GM21717 (cell line): ENCODE measurements at regions not wholly inside any gene's neighbourhood (a gene's known extent, or its start where the extent isn't known, plus 50 kb on each side); places are given as distances from the start of the nearest gene placed in this dataset.

Source experiments
- ATAC-seq: cut with Tn5 transposase; IDR thresholded peaks from one replicate; pipeline ENCODE4 v1.9.1; 2021; ENCODE audit warnings: mild to moderate bottlenecking, moderate library complexity; ENCODE audit not compliant: unreplicated experiment

GRCh38 chr9:82565188-82565969 lies 497.6 kb downstream of the RASEF start:
- no peak for ATAC-seq

GRCh38 chr9:82567953-82568352 lies 495.0 kb downstream of the RASEF start:
- ATAC-seq: no peak

- no peak for ATAC-seq
Observed at GRCh38 chr9:82570226-82570625, 492.7 kb downstream of the RASEF start.

GRCh38 chr9:82571540-82571939 lies 491.4 kb downstream of the RASEF start:
- no peak for ATAC-seq

GRCh38 chr9:82572146-82572545 lies 490.8 kb downstream of the RASEF start:
- no peak for ATAC-seq

- ATAC-seq: no peak
Observed at GRCh38 chr9:82574911-82575310, 488.0 kb downstream of the RASEF start.

GRCh38 chr9:82580921-82581320 lies 482.0 kb downstream of the RASEF start:
- ATAC-seq: no peak

GRCh38 chr9:82581516-82581915 lies 481.4 kb downstream of the RASEF start:
- no peak for ATAC-seq

GRCh38 chr9:82581935-82582334 lies 481.0 kb downstream of the RASEF start:
- no peak for ATAC-seq

- ATAC-seq: no peak
Observed at GRCh38 chr9:82582693-82583092, 480.2 kb downstream of the RASEF start.

- no peak for ATAC-seq
Observed at GRCh38 chr9:82583524-82583923, 479.4 kb downstream of the RASEF start.

- ATAC-seq: no peak
Observed at GRCh38 chr9:82584349-82584863, 478.5 kb downstream of the RASEF start.

- ATAC-seq: no peak
Observed at GRCh38 chr9:82586918-82587356, 476.0 kb downstream of the RASEF start.

- ATAC-seq: no peak
Observed at GRCh38 chr9:82588301-82589180, 474.4 kb downstream of the RASEF start.

- ATAC-seq: no peak
Observed at GRCh38 chr9:82590845-82591244, 472.1 kb downstream of the RASEF start.

GRCh38 chr9:82593501-82593900 lies 469.4 kb downstream of the RASEF start:
- no peak for ATAC-seq

- no peak for ATAC-seq
Observed at GRCh38 chr9:82597241-82598203, 465.4 kb downstream of the RASEF start.

- ATAC-seq: no peak
Observed at GRCh38 chr9:82598241-82599039, 464.5 kb downstream of the RASEF start.

- ATAC-seq: no peak
Observed at GRCh38 chr9:82599336-82599949, 463.5 kb downstream of the RASEF start.
